ENCODE measurements at regions not wholly inside any gene's neighbourhood (a gene's known extent, or its start where the extent isn't known, plus 50 kb on each side); places are given as distances from the start of the nearest gene placed in this dataset.
A peak's percentile ranks its signal among the peaks of the same experiment; 100 is the strongest.

DNA sequence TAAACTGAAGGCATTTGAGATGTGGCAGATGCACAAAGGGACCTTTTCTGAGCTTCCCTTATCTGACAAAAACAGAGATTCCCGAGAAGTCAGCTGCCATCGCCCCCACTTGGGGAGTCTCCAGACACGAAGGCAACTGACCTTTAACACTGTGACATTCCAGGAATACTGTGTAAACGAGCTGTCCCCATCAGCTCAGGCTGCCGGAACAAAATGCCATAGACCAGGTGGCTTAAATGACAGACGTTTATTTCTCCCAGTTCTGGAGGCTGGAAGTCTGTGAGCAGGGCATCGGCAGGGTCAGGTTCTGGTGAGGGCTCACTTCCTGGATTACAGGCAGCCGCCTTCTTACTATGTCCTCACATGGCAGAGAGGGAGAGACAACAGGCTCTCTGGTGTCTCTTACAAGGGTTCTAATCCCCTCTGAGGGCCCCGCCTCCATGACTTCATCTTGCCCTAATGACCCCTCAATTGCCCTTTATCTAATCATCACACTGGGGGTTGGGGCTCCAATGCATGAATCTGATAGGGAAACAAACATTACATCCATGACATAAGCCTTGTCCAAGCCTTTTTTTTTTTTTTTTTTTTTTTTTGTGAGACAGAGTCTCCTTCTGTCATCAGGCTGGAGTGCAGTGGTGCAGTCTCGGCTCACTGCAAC lies 178.5 kb upstream of the RPL38 start:
- in situ Hi-C loops (cut with HindIII; ENCODE audit: low pct_unique_long_range_greater_than_20kb, low sequenced_read_pairs) = no loop called here
- no peak for DNase-seq (ENCODE audit: low read depth)

DNA sequence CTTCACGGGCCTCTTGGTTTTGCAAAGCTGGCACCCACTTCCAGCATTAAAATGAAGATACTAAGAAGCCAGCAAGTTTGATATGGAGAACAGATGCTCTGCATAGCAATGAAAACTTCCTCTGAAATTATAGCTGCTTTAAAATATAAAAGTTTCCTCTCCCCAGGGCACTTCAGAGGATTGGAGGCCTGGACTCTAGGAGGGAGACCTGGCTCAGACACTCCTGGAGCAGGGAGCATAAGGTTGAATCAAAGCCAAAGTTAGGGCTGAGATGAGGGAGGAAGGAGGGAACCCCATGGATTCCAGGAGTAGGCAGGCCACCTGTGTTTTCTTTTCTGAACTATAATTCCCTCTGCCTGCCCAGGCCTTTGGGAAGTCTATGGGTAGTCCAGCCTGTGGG lies 176.0 kb upstream of the RPL38 start:
- in situ Hi-C loops (cut with HindIII; ENCODE audit: low pct_unique_long_range_greater_than_20kb, low sequenced_read_pairs) = no loop called here
- DNase-seq (ENCODE audit: low read depth) = no peak

DNA sequence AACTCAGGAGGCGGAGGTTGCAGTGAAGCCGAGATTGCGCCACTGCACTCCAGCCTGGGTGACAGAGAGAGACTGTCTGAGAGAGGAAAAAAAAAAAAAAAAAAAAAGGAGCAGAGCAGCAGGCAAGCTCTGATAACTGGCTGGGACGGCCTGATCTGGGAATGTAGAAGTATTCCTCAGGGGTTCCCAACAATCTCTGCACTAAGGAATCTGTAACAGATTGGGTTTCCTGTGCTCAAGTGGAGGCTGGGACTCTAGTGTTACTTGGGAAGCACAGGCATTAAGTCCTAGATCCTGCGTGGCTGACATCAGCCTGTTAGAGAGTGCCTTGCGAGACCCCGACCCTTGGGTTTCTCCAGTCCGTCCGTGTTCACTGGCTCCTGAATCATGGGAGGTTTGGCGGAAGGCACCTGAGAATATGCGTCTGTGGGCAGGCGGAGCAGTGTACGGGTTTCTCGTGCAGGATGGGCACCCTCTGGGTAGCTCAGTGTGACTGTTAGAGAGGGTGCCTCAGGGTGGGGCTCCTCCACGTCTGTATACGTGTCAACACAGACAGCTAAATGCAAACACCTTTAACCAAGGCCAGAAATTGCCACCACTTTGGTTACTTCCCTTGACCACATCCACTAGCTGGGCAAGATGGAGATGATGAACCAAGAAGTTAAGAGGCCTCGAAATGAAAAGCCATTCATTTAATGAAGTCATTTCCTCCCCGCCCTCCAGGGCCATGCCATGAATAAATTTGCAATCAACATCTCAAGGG lies 174.9 kb upstream of the RPL38 start:
- no peak for DNase-seq (ENCODE audit: low read depth)

DNA sequence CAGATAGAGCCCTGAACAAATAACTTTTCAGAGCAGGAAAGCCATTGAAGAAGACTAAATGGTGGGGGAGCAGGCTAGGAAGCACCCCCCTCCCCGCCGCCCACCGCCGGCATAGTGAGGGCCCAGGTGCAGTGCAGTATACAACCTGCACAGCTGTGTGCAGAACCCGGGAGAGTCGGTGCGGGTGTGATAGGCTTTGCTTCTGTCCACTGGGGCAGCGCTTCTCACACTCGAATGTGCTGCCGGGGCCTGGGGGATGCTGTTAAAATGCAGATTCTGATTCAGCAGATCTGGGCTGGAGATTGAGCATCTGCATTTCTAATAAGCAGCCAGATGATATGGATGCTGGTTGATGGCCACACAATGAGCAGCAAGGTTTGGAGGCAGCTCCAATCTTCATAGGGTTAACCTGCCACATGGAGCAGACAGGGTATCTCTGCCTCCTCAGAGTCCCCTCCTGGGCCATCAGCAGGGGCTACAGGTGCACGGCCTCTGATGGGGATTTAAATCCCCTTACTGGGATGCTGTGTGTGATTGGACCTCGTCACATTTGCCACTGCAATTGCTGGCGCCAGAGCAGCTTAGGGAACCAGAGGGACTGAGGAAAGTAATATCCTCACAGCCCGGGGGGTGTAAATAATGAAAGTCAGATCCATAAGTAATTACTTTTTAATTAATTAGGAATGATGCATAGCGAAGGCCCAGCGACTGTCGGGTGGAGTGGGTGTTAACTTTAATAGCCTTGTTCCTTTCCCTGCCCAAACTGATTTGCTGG lies 172.0 kb upstream of the RPL38 start:
- in situ Hi-C loops (cut with HindIII; ENCODE audit: low pct_unique_long_range_greater_than_20kb, low sequenced_read_pairs) = no loop called here
- no peak for DNase-seq (ENCODE audit: low read depth)

More for the DNA sequence above, 174.9 kb upstream of the RPL38 start:
- in situ Hi-C loops (cut with HindIII; ENCODE audit: low pct_unique_long_range_greater_than_20kb, low sequenced_read_pairs) = no loop called here

DNA sequence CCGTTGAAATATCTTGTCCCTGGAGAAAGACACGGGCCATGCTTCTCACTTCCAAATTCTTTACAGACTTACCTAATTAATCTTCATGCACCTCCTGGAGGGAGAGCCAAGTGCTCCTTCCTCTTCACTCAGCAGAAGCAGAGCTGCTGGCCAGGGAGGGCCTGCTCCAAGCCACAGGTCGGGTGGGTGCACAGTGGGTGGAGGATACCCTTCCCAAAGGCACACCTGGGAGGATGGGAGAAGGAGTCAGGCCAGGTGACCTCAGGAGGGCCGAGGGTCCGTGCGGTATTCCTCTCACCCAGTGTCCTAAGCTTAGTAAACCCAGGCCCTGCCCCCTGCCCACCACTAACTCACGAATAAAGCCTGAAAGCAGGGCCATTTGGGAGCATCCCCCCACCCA lies 171.3 kb upstream of the RPL38 start:
- DNase-seq (ENCODE audit: low read depth) = no peak
- in situ Hi-C loops (cut with HindIII; ENCODE audit: low pct_unique_long_range_greater_than_20kb, low sequenced_read_pairs) = no loop called here

DNA sequence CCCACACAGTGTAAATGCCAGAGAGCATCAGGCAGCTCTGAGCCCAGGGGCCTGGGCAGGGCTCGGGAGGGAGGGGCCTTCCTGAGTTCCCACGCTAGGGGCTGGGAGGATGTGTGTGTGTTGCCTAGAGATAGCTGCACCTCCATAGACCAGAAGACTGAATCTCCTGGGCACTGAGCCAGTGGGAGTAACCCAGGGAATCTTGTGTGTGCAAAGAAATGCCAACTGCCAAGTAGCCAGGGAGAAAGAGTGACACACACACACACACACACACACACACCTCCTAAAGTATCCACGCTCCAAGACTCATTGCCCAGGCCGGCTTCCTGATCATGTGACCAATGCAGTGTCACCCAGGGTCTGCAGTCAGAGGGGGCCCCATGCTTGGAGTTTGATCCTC lies 166.2 kb upstream of the RPL38 start:
- in situ Hi-C loops (cut with HindIII; ENCODE audit: low pct_unique_long_range_greater_than_20kb, low sequenced_read_pairs) = no loop called here
- peak; percentile 72 for DNase-seq (ENCODE audit: low read depth)

DNA sequence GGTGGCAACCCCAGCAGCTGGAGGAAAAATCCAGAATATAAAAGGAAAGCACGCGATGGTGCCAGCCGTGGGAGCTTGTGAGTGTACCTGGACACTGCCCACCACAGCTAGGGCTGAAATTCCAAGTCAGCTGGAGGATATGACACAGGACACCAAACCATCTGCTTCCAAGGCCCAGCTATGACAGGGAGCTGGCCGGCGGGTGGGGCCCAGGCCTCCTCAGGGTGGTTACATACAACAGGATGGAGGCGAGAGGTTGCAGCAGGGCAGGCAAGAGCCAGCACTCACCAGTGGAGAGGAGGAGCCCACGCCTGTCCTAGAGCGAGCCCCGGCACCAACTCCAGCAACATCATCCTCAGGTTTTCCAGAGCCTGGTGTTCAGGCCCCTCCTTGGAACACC lies 163.2 kb upstream of the RPL38 start:
- no peak for DNase-seq (ENCODE audit: low read depth)
- in situ Hi-C loops (cut with HindIII; ENCODE audit: low pct_unique_long_range_greater_than_20kb, low sequenced_read_pairs) = no loop called here

DNA sequence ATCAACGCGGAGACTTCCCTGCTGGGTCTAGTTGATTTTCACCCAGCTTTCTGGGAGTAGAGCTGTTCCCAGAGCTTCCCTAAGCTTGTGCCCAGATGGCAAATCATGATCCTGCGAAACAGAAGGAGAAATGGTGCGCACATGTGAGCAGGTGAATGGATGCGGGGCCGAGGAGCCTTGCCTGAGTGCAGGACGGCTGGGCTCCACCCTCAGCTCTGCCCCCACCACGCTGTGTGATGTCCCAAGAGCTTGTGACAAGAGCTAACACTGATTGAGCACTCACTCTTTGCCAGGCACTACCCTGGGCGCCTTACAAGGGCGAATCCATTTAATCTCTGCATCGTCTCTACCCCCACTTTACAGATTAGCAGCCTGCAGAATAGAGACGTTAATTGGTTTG lies 162.7 kb upstream of the RPL38 start:
- in situ Hi-C loops (cut with HindIII; ENCODE audit: low pct_unique_long_range_greater_than_20kb, low sequenced_read_pairs) = no loop called here
- no peak for DNase-seq (ENCODE audit: low read depth)

DNA sequence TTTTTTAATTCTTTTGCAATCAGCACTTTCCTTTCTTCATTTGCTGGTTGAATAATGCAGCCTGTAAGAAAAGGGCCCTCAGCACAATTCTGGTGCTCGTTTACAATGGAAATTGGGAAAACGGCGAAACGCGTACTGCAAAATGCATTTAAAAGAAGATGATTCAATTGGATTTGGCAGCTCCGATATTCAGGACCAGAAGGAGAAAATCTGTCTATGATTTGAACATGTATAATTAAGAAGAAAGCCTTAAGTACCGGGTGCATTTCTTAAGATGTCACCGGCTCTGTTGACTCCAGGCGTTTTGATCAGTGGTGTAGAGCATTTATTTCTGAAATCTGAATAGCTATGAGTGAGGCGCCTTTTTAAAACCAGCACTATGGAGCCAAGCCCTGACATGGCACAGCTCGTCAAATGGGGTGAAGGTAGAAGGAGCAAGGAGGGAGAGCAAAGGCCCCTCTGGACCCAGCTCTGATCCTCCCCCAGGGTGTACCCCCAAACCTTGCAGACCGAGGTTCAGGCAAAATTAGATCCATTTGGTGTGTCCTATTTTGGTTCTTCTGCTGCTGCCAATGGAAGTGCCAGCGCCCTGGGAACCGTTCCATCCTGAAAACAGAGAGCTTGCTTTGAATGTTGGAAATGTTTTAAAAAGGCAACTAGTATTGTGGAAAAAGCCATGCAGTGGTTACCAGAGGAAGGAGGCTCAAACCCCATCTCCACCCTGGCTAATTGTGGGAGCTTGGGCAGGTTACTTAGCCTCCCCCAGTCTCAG lies 161.4 kb upstream of the RPL38 start:
- in situ Hi-C loops (cut with HindIII; ENCODE audit: low pct_unique_long_range_greater_than_20kb, low sequenced_read_pairs) = no loop called here
- no peak for DNase-seq (ENCODE audit: low read depth)

DNA sequence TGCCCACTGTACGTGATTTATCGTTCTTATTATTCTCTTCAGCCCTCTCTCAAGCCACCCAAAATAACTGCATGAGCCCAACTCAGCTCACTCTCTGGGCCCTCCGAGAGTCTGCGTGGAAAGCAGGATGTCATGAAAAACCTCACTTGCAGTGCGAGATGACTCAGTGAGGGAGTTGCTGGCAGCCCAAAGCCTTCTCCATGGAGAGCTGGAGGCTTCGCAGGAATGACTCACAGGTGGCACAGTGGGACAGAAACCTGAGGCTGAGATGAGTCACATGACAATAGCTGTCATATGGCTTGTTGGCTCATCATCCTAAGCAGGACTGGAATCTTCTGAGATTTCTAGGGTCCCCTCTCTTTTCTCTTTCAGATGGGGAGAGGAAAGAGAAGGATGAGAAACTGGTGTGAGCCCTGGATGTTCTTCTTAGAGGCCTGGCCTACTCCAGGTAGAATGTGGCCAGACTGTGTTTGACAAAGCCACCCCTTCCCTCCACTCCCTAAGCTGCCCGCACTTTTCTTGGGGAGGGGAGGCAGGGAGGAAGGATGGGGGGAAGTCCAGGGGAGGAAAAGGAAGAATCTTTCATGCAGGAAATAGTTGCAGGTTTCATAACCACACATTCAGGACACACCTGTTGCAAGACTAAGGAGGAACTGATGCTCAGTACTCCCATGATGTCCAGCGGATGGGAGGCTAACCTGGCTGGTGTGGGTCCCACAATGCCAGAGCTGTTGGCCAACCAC lies 160.6 kb upstream of the RPL38 start:
- in situ Hi-C loops (cut with HindIII; ENCODE audit: low pct_unique_long_range_greater_than_20kb, low sequenced_read_pairs) = no loop called here
- DNase-seq (ENCODE audit: low read depth) = peak; percentile 82

DNA sequence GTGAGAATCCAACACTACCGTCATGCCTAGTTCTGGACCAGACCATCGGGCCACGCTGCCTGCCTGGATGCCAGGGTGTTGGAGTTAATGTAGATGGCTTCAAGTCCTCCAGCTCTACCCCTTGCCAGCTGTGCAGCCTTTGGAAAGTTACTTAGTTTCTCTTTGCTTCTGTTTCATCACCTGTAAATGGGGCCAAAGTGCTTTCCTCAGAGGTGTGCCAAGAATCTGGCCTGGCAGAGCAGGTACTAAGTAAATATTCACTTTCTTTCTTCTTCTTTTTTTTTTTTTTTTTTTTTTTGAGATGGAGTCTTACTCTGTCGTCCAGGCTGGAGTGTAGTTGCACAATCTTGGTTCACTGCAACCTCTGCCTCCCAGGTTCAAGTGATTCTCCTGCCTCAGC lies 159.5 kb upstream of the RPL38 start:
- in situ Hi-C loops (cut with HindIII; ENCODE audit: low pct_unique_long_range_greater_than_20kb, low sequenced_read_pairs) = no loop called here
- no peak for DNase-seq (ENCODE audit: low read depth)

DNA sequence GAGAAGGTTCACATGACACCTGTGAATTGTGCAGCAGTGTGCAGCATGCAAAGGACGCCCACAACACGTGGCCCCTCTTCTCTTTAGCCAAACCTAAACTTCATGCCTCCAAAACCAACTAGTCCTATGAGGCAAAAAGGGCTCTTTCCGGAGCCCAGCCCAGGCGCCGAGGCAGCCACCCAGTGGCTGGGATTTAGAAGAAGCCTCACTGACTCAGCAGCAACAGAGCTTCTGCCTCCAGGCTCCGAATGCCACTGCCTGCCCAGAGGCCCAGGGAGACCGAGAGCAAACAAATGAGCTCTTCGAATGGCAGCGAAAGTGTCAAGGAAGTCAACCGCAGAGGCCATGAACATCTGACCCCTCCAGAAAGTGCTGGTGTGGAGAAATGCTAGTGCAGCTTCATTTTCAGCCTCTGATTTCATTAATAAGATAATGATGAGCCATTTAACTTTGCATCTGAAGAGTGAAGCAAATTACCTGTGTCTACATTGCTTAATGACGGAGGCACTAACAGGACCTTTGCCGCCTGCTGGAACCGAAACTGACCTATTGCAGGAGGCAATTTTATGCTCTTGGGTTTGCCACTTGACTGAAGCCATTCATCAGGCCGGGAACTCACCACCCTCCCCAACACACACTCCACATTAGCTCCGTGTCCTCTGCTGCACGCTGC lies 157.7 kb upstream of the RPL38 start:
- peak; percentile 58 for DNase-seq (ENCODE audit: low read depth)
- in situ Hi-C loops (cut with HindIII; ENCODE audit: low pct_unique_long_range_greater_than_20kb, low sequenced_read_pairs) = no loop called here

DNA sequence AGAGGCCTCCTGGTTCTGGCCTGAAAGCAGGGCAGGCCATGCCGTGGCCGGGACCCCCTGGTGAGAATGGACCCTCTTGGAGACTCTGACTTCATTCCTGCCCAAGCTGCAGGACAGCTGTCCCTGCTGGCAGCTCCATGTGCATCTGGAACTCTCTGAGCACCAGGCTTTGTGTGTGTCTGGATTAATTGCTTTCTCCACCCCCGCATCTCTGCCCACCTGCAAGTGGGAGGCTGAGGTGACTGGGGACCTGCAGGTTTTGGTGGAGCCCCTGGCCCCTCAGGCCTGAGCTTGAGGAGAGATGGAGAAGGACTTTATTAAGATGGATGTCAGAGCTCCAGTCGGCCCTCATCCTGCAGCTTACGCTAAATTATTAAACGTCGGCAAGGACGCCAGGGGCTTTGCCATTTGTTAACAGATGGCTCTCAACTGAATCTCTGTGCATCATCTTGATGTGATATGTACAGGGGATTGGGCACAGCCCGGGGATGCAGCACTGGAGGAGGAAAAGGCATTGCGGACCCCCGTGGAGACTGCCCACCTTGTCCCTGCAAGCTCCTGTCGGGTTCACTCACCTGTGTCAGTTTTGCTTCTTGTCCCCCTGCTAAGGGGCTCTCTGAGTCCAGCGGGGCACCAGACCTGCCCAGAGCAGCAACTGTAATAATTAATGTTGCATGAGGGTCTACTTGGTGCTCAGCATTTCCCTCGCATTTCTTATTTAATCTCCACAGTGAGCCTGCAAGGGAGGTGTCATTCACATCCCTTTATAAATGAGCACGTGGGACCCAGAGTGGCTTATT lies 154.1 kb upstream of the RPL38 start:
- in situ Hi-C loops (cut with HindIII; ENCODE audit: low pct_unique_long_range_greater_than_20kb, low sequenced_read_pairs) = no loop called here
- no peak for DNase-seq (ENCODE audit: low read depth)

DNA sequence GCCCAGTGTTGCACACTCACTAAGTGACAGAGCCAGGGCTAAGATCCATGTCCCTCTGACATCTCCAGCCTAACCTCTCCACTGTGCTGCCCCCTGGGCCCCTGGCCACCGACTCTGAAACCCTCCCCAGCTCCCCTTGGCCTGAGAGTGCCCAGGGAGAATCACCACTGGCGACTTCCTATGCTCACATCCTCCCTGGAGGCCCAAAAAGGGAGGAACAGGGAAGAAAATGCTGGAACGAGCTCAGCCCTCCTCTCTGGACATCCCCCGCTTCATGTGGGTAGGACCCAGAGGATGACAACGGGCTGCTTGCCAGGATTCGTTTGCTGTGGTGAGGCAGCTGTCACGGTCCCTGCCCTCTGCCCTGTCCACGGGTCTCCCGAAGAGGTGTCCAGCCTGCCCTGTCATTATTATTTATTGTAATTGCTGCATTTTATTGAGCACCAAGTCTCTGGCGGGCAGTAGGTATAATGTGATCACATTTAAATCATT lies 153.5 kb upstream of the RPL38 start:
- DNase-seq (ENCODE audit: low read depth) = no peak
- in situ Hi-C loops (cut with HindIII; ENCODE audit: low pct_unique_long_range_greater_than_20kb, low sequenced_read_pairs) = no loop called here

DNA sequence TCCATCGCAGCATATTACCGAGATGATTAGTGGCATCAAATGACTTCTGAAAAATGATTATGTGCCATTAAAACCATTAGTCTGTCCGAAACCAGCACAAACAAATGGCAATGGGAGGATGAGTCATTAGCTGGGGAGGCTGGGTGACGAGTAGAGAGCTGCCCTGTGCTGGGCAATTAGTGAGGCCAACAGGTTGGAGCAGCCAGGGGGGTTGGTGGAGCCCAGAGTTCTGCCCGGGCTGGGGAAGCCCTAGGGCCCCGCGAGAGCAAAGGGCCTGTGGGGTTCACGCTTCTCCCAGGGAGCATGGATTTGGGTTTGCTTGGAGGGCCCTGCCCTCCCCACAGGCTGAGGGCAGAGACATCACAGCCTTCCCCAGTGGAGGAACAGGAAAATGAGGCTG lies 152.1 kb upstream of the RPL38 start:
- DNase-seq (ENCODE audit: low read depth) = no peak
- in situ Hi-C loops (cut with HindIII; ENCODE audit: low pct_unique_long_range_greater_than_20kb, low sequenced_read_pairs) = no loop called here

DNA sequence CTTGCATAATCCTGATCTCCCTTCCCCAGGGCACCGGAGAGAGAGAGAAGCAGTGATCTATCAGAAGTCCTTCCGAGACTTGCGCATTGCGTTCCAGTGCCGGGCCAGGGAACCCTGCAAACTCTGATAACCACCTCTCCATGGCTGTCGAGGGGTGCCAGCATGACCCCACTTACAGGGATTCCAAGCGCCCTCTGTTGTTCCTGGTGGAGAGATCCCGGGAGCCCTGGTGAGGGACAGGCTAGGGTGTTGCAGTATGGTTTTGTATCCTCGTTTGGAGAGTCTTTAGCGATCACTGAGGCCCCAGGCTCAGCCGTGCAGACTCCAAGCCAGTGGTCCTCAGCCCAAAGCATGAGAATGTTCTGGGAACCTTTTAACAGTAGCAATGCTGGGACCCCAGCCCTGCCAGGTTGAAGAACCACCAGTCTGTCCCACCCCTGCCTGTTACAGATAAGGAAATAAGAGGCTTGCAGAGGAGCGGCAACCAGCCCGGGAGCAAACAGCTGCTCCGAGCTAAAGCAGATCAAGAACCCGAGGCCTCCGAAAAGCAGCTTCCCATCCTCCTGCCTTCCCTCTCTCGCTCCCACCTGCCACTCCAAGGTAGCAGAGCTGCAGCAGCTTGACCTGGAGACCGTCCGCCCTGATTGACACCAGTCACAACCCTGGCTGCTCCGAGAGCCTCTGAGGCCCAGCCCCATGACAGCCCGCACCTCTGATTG lies 150.3 kb upstream of the RPL38 start:
- DNase-seq (ENCODE audit: low read depth) = no peak
- in situ Hi-C loops (cut with HindIII; ENCODE audit: low pct_unique_long_range_greater_than_20kb, low sequenced_read_pairs) = no loop called here

Measured in Caki2 (cell line).